GM18520 (cell line): ENCODE measurements at regions not wholly inside any gene's neighbourhood (a gene's known extent, or its start where the extent isn't known, plus 50 kb on each side); places are given as distances from the start of the nearest gene placed in this dataset.

Source experiments
- ATAC-seq: cut with Tn5 transposase; IDR thresholded peaks from one replicate; pipeline ENCODE4 v1.9.1; 2021; ENCODE audit not compliant: unreplicated experiment

- no peak for ATAC-seq
These were observed 409.0 kb upstream of the PROK2 start for GRCh38 chr3:72193771-72194430.

- ATAC-seq: no peak
These were observed 407.6 kb upstream of the PROK2 start for GRCh38 chr3:72192572-72192971.

- no peak for ATAC-seq
These were observed 406.4 kb upstream of the PROK2 start for GRCh38 chr3:72191209-72191960.

- no peak for ATAC-seq
These were observed 405.1 kb upstream of the PROK2 start for GRCh38 chr3:72190050-72190449.

- ATAC-seq: no peak
These were observed 404.4 kb upstream of the PROK2 start for GRCh38 chr3:72189339-72189738.

GRCh38 chr3:72188536-72188935 is 403.6 kb upstream of the PROK2 start:
- no peak for ATAC-seq

GRCh38 chr3:72187131-72187530 is 402.2 kb upstream of the PROK2 start:
- no peak for ATAC-seq

GRCh38 chr3:72186400-72186855 is 401.5 kb upstream of the PROK2 start:
- ATAC-seq: no peak

- ATAC-seq: peak; percentile 42
These were observed 400.8 kb upstream of the PROK2 start for GRCh38 chr3:72185549-72186399.

- ATAC-seq: no peak
These were observed 398.5 kb upstream of the PROK2 start for GRCh38 chr3:72183489-72183888.

GRCh38 chr3:72182206-72182605 is 397.3 kb upstream of the PROK2 start:
- ATAC-seq: no peak

- ATAC-seq: no peak
These were observed 396.3 kb upstream of the PROK2 start for GRCh38 chr3:72181251-72181650.

GRCh38 chr3:72180405-72180804 is 395.5 kb upstream of the PROK2 start:
- no peak for ATAC-seq

- ATAC-seq: no peak
These were observed 394.1 kb upstream of the PROK2 start for GRCh38 chr3:72179107-72179464.

GRCh38 chr3:72178463-72179106 is 393.6 kb upstream of the PROK2 start:
- no peak for ATAC-seq

- ATAC-seq: no peak
These were observed 392.4 kb upstream of the PROK2 start for GRCh38 chr3:72177075-72178050.

GRCh38 chr3:72176537-72177041 is 391.6 kb upstream of the PROK2 start:
- peak; percentile 93 for ATAC-seq

GRCh38 chr3:72175296-72175858 is 390.4 kb upstream of the PROK2 start:
- ATAC-seq: no peak

GRCh38 chr3:72174890-72175289 is 389.9 kb upstream of the PROK2 start:
- no peak for ATAC-seq
